Ovary (tissue), 3 donors: ENCODE measurements at regions not wholly inside any gene's neighbourhood (a gene's known extent, or its start where the extent isn't known, plus 50 kb on each side); places are given as distances from the start of the nearest gene placed in this dataset.

Experiments
- EP300 ChIP-seq: sonication (generic); formaldehyde crosslinking; IDR thresholded peaks from one replicate; pipeline ENCODE4 v1.6.1; 2017; ENCODE audit warnings: antibody characterized with exemption
- POLR2A ChIP-seq: fragments of 450-650 bp; IDR thresholded peaks from one replicate; pipeline ENCODE4 v1.6.1; 2017; ENCODE audit warnings: antibody characterized with exemption, mild to moderate bottlenecking, moderate library complexity
- TF ChIP-seq, protein P1 (sequence below), 3 donors: fragments of 450-650 bp in 2 of 3; fragments of 200-600 bp in 1 of 3; IDR thresholded peaks; one replicate each; pipeline versions ENCODE4 v1.5.1 to v1.8.0; 2016 to 2022; ENCODE audit warnings: antibody characterized with exemption in 3 of 3, mild to moderate bottlenecking in 1 of 3
- donor health status: DM: no; HTN: no; CAD: no.

GRCh38 chr5:10874541-10874940 is 113.5 kb upstream of the DAP start:
- TF ChIP-seq, protein P1, sequence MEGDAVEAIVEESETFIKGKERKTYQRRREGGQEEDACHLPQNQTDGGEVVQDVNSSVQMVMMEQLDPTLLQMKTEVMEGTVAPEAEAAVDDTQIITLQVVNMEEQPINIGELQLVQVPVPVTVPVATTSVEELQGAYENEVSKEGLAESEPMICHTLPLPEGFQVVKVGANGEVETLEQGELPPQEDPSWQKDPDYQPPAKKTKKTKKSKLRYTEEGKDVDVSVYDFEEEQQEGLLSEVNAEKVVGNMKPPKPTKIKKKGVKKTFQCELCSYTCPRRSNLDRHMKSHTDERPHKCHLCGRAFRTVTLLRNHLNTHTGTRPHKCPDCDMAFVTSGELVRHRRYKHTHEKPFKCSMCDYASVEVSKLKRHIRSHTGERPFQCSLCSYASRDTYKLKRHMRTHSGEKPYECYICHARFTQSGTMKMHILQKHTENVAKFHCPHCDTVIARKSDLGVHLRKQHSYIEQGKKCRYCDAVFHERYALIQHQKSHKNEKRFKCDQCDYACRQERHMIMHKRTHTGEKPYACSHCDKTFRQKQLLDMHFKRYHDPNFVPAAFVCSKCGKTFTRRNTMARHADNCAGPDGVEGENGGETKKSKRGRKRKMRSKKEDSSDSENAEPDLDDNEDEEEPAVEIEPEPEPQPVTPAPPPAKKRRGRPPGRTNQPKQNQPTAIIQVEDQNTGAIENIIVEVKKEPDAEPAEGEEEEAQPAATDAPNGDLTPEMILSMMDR (IDR thresholded peaks at IDR 0.05), result no peak
- TF ChIP-seq EP300 (no peak), POLR2A (no peak)
